IMR-90 (cell line): ENCODE measurements at regions not wholly inside any gene's neighbourhood (a gene's known extent, or its start where the extent isn't known, plus 50 kb on each side); places are given as distances from the start of the nearest gene placed in this dataset.

ENCODE experiments used
- ATAC-seq: fragments of 200-7000 bp; cut with Tn5 transposase; 2 replicates; pipeline ENCODE4 v1.9.1; 2020; ENCODE audit warnings: low read depth, mild to moderate bottlenecking, moderate library complexity
- BruUV-seq: library from RNA; stranded (reverse); fragments of 400-500 nt; replicated peaks from 2 replicates; lab custom pipeline; 2021; lab: Mats Ljungman, UMichigan
- CTCF ChIA-PET: fragments of 300-600 bp; formaldehyde crosslinking; extraction: SDS; loops from one replicate; lab custom pipeline; 2021; ENCODE audit warnings: antibody characterized with exemption; lab: Yijun Ruan, JAX
- POLR2A ChIA-PET: fragments of 300-600 bp; sonication (Branson Sonifier 250); formaldehyde crosslinking; loops from one replicate; lab custom pipeline; 2022; ENCODE audit warnings: antibody characterized with exemption; ENCODE audit not compliant: unreplicated experiment; lab: Charles Lee
- DNase-seq: peaks from one replicate; pipeline ENCODE4 v3.0.0; 2013
- H2AFZ ChIP-seq: replicated peaks from 2 replicates; pipeline ENCODE3; 2013; ENCODE audit warnings: low read length, mild to moderate bottlenecking; ENCODE audit not compliant: poor library complexity
- H2AK5ac ChIP-seq: 2 replicates; pipeline ENCODE4 v1.6.1; 2013; ENCODE audit warnings: low read depth, low read length, inconsistent platforms
- H2AK9ac ChIP-seq: replicated peaks from 2 replicates; pipeline ENCODE3; 2013; ENCODE audit warnings: mild to moderate bottlenecking, low read depth, low read length, moderate library complexity; ENCODE audit not compliant: poor library complexity
- H2BK120ac ChIP-seq: 2 replicates; pipeline ENCODE4 v1.6.1; 2013; ENCODE audit warnings: low read depth, low read length, inconsistent platforms
- H2BK15ac ChIP-seq: 3 replicates; pipeline ENCODE4 v1.6.1; 2013; ENCODE audit warnings: low read depth, low read length, inconsistent platforms
- H2BK20ac ChIP-seq: 2 replicates; pipeline ENCODE4 v1.6.1; 2013; ENCODE audit warnings: low read depth, mild to moderate bottlenecking, inconsistent platforms, low read length, moderate library complexity
- H2BK5ac ChIP-seq: 2 replicates; pipeline ENCODE4 v1.6.1; 2013; ENCODE audit warnings: mild to moderate bottlenecking, low read depth, low read length, inconsistent platforms; ENCODE audit not compliant: poor library complexity, severe bottlenecking
- H3K14ac ChIP-seq: replicated peaks from 2 replicates; pipeline ENCODE4 v1.6.1; 2013; ENCODE audit warnings: low read depth, low read length, inconsistent platforms
- H3K18ac ChIP-seq: 2 replicates; pipeline ENCODE4 v1.6.1; 2013; ENCODE audit warnings: low read depth, low read length, control low read depth
- H3K23ac ChIP-seq: 2 replicates; pipeline ENCODE4 v1.6.1; 2013; ENCODE audit warnings: low read depth, low read length, inconsistent platforms
- H3K27ac ChIP-seq: 2 replicates; pipeline ENCODE4 v1.5.1; 2013; ENCODE audit warnings: mild to moderate bottlenecking, control low read depth, low read length; ENCODE audit not compliant: insufficient read depth
- H3K27me3 ChIP-seq: 2 replicates; pipeline ENCODE4 v1.6.1; 2013; ENCODE audit warnings: low read length; ENCODE audit not compliant: control insufficient read depth, insufficient read depth
- H3K36me3 ChIP-seq: 2 replicates; pipeline ENCODE4 v1.6.1; 2013; ENCODE audit warnings: low read length, mixed read lengths; ENCODE audit not compliant: control insufficient read depth, insufficient read depth
- H3K4ac ChIP-seq: 2 replicates; pipeline ENCODE4 v1.6.1; 2013; ENCODE audit warnings: low read depth, low read length, inconsistent platforms
- H3K4me1 ChIP-seq: 2 replicates; pipeline ENCODE4 v1.6.1; 2013; ENCODE audit warnings: low read length, mixed read lengths; ENCODE audit not compliant: control insufficient read depth, insufficient read depth
- H3K4me2 ChIP-seq: 2 replicates; pipeline ENCODE4 v1.6.1; 2013; ENCODE audit warnings: low read depth, mild to moderate bottlenecking, control low read depth, low read length, moderate library complexity
- H3K4me3 ChIP-seq: 2 replicates; pipeline ENCODE4 v1.5.1; 2013; ENCODE audit warnings: low read depth, mild to moderate bottlenecking, control low read depth, low read length, moderate library complexity; ENCODE audit not compliant: insufficient read depth
- H3K56ac ChIP-seq: 2 replicates; pipeline ENCODE4 v1.6.1; 2013; ENCODE audit warnings: low read length, inconsistent platforms; ENCODE audit not compliant: insufficient read depth; ENCODE audit errors: extremely low read depth
- H3K79me1 ChIP-seq, 2 experiments: 2 replicates each; pipeline ENCODE4 v1.6.1; 2013; ENCODE audit warnings: low read length in 2 of 2, inconsistent platforms in 1 of 2, low read depth in 1 of 2
- H3K9ac ChIP-seq: 2 replicates; pipeline ENCODE4 v1.6.1; 2013; ENCODE audit warnings: low read depth, low read length, control low read depth
- H3K9me1 ChIP-seq: 2 replicates; pipeline ENCODE4 v1.6.1; 2013; ENCODE audit warnings: low read length, inconsistent platforms; ENCODE audit not compliant: insufficient read depth
- H3K9me3 ChIP-seq: 2 replicates; pipeline ENCODE4 v1.6.1; 2013; ENCODE audit warnings: low read length; ENCODE audit not compliant: control insufficient read depth, insufficient read depth
- H4K20me1 ChIP-seq: 2 replicates; pipeline ENCODE4 v1.6.1; 2013; ENCODE audit warnings: low read length, inconsistent platforms; ENCODE audit not compliant: insufficient read depth
- H4K5ac ChIP-seq: 2 replicates; pipeline ENCODE4 v1.6.1; 2013; ENCODE audit warnings: mild to moderate bottlenecking, low read depth, low read length, control low read depth
- H4K8ac ChIP-seq, 2 experiments: 2 replicates each; pipeline ENCODE4 v1.6.1; 2013; ENCODE audit warnings: low read depth in 2 of 2, low read length in 2 of 2, control low read depth in 1 of 2, inconsistent platforms in 1 of 2
- H4K91ac ChIP-seq: 2 replicates; pipeline ENCODE4 v1.6.1; 2013; ENCODE audit warnings: low read depth, low read length, inconsistent platforms; ENCODE audit not compliant: insufficient read depth
- BHLHE40 ChIP-seq: fragments of 150-350 bp; IDR thresholded peaks from 2 replicates; pipeline ENCODE4 v1.6.1; 2016; ENCODE audit warnings: mild to moderate bottlenecking, low read depth, low read length
- CEBPB ChIP-seq: IDR thresholded peaks from 2 replicates; pipeline ENCODE4 v1.6.1; 2012; ENCODE audit warnings: low read depth, low read length, improper control_type of control experiment
- CHD1 ChIP-seq: IDR thresholded peaks from 2 replicates; pipeline ENCODE4 v1.6.1; 2012; ENCODE audit warnings: low read depth, low read length, improper control_type of control experiment
- FOS ChIP-seq: fragments of 150-350 bp; IDR thresholded peaks from 2 replicates; pipeline ENCODE4 v1.6.1; 2016; ENCODE audit warnings: low read depth, low read length
- NFE2L2 ChIP-seq: fragments of 150-350 bp; IDR thresholded peaks from 2 replicates; pipeline ENCODE4 v1.6.1; 2016; ENCODE audit warnings: low read depth, mild to moderate bottlenecking, low read length
- POLR2A ChIP-seq: IDR thresholded peaks from 2 replicates; pipeline ENCODE4 v1.6.1; 2012; ENCODE audit warnings: mild to moderate bottlenecking, low read depth, low read length
- RAD21 ChIP-seq: IDR thresholded peaks from 2 replicates; pipeline ENCODE4 v1.6.1; 2012; ENCODE audit warnings: low read length, improper control_type of control experiment
- RCOR1 ChIP-seq: IDR thresholded peaks from 2 replicates; pipeline ENCODE4 v1.6.1; 2012; ENCODE audit warnings: mild to moderate bottlenecking, low read length, improper control_type of control experiment; ENCODE audit not compliant: insufficient replicate concordance
- SMC3 ChIP-seq: fragments of 150-350 bp; IDR thresholded peaks from 2 replicates; pipeline ENCODE4 v1.6.1; 2016; ENCODE audit warnings: low read depth, mild to moderate bottlenecking, antibody characterized with exemption, low read length, moderate library complexity
- WGBS, 2 experiments: methylation state at CpG; one replicate each; pipeline versions ENCODE4 v1.1.5 to v1.1.7; 2013; ENCODE audit warnings: missing lambda C conversion rate in 2 of 2; ENCODE audit not compliant: insufficient read length in 1 of 2; ENCODE audit errors: extremely low coverage in 2 of 2; 5-methylcytosine and 5-hydroxymethylcytosine counted together
- dilution Hi-C: fragments of 300-500 bp; cut with HindIII; formaldehyde crosslinking; loops from one replicate; pipeline ENCODE4 v1.14.3; 2018; ENCODE audit warnings: low sequenced_read_pairs; ENCODE audit not compliant: unreplicated experiment
- in situ Hi-C: fragments of 300-500 bp; cut with MboI; formaldehyde crosslinking; loops from 3 replicates; pipeline ENCODE4 v1.14.3; 2019; ENCODE audit warnings: low sequenced_read_pairs, inconsistent platforms, mixed read lengths
- intact Hi-C: fragments of 100-400 bp; cut with micrococcal nuclease; formaldehyde crosslinking; loops from 2 replicates; pipeline ENCODE4 v1.10.0; 2022
- TF ChIP-seq, protein P1 (sequence below): fragments of 150-350 bp; IDR thresholded peaks from 2 replicates; pipeline ENCODE4 v1.6.1; 2017; ENCODE audit warnings: mild to moderate bottlenecking, antibody characterized with exemption, low read length, low read depth
- TF ChIP-seq, protein P2 (sequence below): conservative IDR thresholded peaks from 2 replicates; pipeline ENCODE4 v1.5.1; 2012; ENCODE audit warnings: mild to moderate bottlenecking, low read depth, low read length, improper control_type of control experiment

DNA sequence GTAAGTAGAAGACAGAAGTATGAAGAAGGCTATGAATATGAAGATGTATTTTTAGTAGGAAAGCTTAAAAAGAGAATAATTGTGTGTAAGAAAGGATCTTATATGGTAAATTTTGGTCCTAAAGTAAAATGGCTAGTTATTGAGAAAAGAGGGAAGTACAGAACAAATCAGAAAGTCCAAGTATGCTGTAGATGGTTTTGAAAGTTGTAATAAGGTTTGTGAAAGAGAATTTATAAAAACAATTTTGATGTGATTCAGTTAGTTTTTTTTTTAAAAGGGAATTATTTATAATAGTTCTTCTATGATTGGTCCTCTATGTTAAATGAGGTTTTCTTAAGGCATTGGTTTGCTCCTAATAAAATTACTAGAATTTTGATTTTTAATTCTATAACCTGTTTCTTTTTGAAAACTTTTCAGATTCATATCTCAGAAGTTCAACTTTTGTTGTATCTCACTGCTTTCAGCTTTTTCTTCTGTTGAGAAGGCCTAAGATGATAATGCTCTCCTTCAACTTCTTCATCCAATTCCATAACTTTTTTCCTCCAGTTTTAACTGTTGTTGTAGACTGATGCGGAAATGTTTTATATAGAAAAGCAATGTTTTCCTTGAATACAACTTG is 322.7 kb downstream of the NOL4 start:
- Histone ChIP-seq H3K4me3 (no peak overlapping the region), H4K20me1 (no peaks in the 10 kb centered on the region), H3K9ac (no peak overlapping the region), H3K79me1 (no peaks in the 10 kb centered on the region), H2AK5ac (no peak overlapping the region), H3K18ac (no peak overlapping the region), H2AK9ac (no peak overlapping the region), H4K91ac (no peak overlapping the region), H3K36me3 (no peaks in the 10 kb centered on the region), H3K9me3 (no peaks in the 10 kb centered on the region; the same call in 1 of the 2 replicates), H4K5ac (no peak overlapping the region), H2BK120ac (no peak overlapping the region), H3K27me3 (no peaks in the 10 kb centered on the region), H3K4me1 (no peaks in the 10 kb centered on the region), H3K9me1 (no peaks in the 10 kb centered on the region), H2AFZ (no peak overlapping the region), H2BK15ac (no peak overlapping the region), H3K14ac (no peak overlapping the region), H3K4me2 (no peak overlapping the region), H2BK20ac (no peak overlapping the region), H3K27ac (no peak overlapping the region), H3K23ac (no peak overlapping the region), H2BK5ac (no peak overlapping the region), H4K8ac (no peak overlapping the region), H3K56ac (no peak overlapping the region), H3K4ac (no peak overlapping the region)
- no peak for DNase-seq
- BruUV-seq, result no TSS peak
- ChIA-PET CTCF (no interaction called here), POLR2A (no interaction called here)
- WGBS, 2 experiments, result no CpG with 5 or more reads among the region's 1 CpG
- ATAC-seq, result no peak
- intact Hi-C loops, result no loop called here
- in situ Hi-C loops, result no loop called here
- TF ChIP-seq NFE2L2 (no peak), CHD1 (no peak), RCOR1 (no peak), SMC3 (no peak), POLR2A (no peak), RAD21 (no peak), BHLHE40 (no peak), FOS (no peak), CEBPB (no peak)
- TF ChIP-seq, protein P1, sequence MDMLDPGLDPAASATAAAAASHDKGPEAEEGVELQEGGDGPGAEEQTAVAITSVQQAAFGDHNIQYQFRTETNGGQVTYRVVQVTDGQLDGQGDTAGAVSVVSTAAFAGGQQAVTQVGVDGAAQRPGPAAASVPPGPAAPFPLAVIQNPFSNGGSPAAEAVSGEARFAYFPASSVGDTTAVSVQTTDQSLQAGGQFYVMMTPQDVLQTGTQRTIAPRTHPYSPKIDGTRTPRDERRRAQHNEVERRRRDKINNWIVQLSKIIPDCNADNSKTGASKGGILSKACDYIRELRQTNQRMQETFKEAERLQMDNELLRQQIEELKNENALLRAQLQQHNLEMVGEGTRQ, result no peak
- TF ChIP-seq, protein P2, sequence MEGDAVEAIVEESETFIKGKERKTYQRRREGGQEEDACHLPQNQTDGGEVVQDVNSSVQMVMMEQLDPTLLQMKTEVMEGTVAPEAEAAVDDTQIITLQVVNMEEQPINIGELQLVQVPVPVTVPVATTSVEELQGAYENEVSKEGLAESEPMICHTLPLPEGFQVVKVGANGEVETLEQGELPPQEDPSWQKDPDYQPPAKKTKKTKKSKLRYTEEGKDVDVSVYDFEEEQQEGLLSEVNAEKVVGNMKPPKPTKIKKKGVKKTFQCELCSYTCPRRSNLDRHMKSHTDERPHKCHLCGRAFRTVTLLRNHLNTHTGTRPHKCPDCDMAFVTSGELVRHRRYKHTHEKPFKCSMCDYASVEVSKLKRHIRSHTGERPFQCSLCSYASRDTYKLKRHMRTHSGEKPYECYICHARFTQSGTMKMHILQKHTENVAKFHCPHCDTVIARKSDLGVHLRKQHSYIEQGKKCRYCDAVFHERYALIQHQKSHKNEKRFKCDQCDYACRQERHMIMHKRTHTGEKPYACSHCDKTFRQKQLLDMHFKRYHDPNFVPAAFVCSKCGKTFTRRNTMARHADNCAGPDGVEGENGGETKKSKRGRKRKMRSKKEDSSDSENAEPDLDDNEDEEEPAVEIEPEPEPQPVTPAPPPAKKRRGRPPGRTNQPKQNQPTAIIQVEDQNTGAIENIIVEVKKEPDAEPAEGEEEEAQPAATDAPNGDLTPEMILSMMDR, result no peak
- dilution Hi-C loops, result no loop called here
